ENCODE measurements at regions not wholly inside any gene's neighbourhood (a gene's known extent, or its start where the extent isn't known, plus 50 kb on each side); places are given as distances from the start of the nearest gene placed in this dataset.

GRCh38 chr1:188270497-188270896, 1441.7 kb downstream of the PLA2G4A start:
- Histone ChIP-seq H3K79me2 (ENCODE audit: insufficient read depth, low read length) (no peaks in the 10 kb centered on the region), H4K20me1 (ENCODE audit: insufficient read depth, low read length) (no peaks in the 10 kb centered on the region), H3K4me1 (ENCODE audit: insufficient read depth, low read length) (no peaks in the 10 kb centered on the region), H3K4me3 (ENCODE audit: low read depth in 1 of 2, low read length in 2 of 2) (no peak overlapping the region), H3K9me3 (ENCODE audit: insufficient read depth, low read length, severe bottlenecking) (no peaks in the 10 kb centered on the region), H3K4me2 (ENCODE audit: insufficient read depth, low read length) (no peak overlapping the region), H2AFZ (ENCODE audit: low read depth, low read length) (no peak overlapping the region), H3K36me3 (ENCODE audit: insufficient read depth, low read length) (no peaks in the 10 kb centered on the region), H3K9ac (ENCODE audit: low read depth, low read length) (no peak overlapping the region), H3K27ac (ENCODE audit: low read length) (no peak overlapping the region), H3K27me3 (ENCODE audit: insufficient read depth, low read length, poor library complexity) (no peaks in the 10 kb centered on the region)
- ATAC-seq (ENCODE audit: insufficient read depth, low read depth) (no peak), DNase-seq (no peak)
- no peak for TF ChIP-seq EZH2 (IDR thresholded peaks at IDR 0.05; ENCODE audit: borderline replicate concordance, low read depth, low read length, severe bottlenecking)
- TF ChIP-seq CTCF (IDR thresholded peaks at IDR 0.05; ENCODE audit: borderline replicate concordance, extremely low read depth, low read length, poor library complexity, severe bottlenecking) = no peak

GRCh38 chr1:188277771-188278170, 1449.0 kb downstream of the PLA2G4A start:
- TF ChIP-seq EZH2 (IDR thresholded peaks at IDR 0.05; ENCODE audit: borderline replicate concordance, low read depth, low read length, severe bottlenecking) (no peak), CTCF (IDR thresholded peaks at IDR 0.05; ENCODE audit: borderline replicate concordance, extremely low read depth, low read length, poor library complexity, severe bottlenecking) (no peak)
- Histone ChIP-seq H3K27ac (ENCODE audit: low read length) (no peak overlapping the region), H3K79me2 (ENCODE audit: insufficient read depth, low read length) (no peaks in the 10 kb centered on the region), H3K36me3 (ENCODE audit: insufficient read depth, low read length) (no peaks in the 10 kb centered on the region), H3K9me3 (ENCODE audit: insufficient read depth, low read length, severe bottlenecking) (no peaks in the 10 kb centered on the region), H2AFZ (ENCODE audit: low read depth, low read length) (no peak overlapping the region), H3K27me3 (ENCODE audit: insufficient read depth, low read length, poor library complexity) (no peaks in the 10 kb centered on the region), H3K4me1 (ENCODE audit: insufficient read depth, low read length) (no peaks in the 10 kb centered on the region), H3K9ac (ENCODE audit: low read depth, low read length) (no peak overlapping the region), H3K4me2 (ENCODE audit: insufficient read depth, low read length) (no peak overlapping the region), H3K4me3 (ENCODE audit: low read depth in 1 of 2, low read length in 2 of 2) (no peak overlapping the region), H4K20me1 (ENCODE audit: insufficient read depth, low read length) (no peaks in the 10 kb centered on the region)
- DNase-seq = no peak
- ATAC-seq (ENCODE audit: insufficient read depth, low read depth) = no peak

- H2AFZ ChIP-seq (ENCODE audit: low read depth, low read length) = no peak overlapping the region
- no peaks in the 10 kb centered on the region for H3K4me1 ChIP-seq (ENCODE audit: insufficient read depth, low read length)
- no peak for ATAC-seq (ENCODE audit: insufficient read depth, low read depth)
- no peak overlapping the region for H3K27ac ChIP-seq (ENCODE audit: low read length)
- no peaks in the 10 kb centered on the region for H3K79me2 ChIP-seq (ENCODE audit: insufficient read depth, low read length)
- no peaks in the 10 kb centered on the region for H4K20me1 ChIP-seq (ENCODE audit: insufficient read depth, low read length)
- H3K27me3 ChIP-seq (ENCODE audit: insufficient read depth, low read length, poor library complexity) = no peaks in the 10 kb centered on the region
- H3K9ac ChIP-seq (ENCODE audit: low read depth, low read length) = no peak overlapping the region
- TF ChIP-seq EZH2 (IDR thresholded peaks at IDR 0.05; ENCODE audit: borderline replicate concordance, low read depth, low read length, severe bottlenecking) (no peak), CTCF (IDR thresholded peaks at IDR 0.05; ENCODE audit: borderline replicate concordance, extremely low read depth, low read length, poor library complexity, severe bottlenecking) (no peak)
- no peak for DNase-seq
- no peaks in the 10 kb centered on the region for H3K36me3 ChIP-seq (ENCODE audit: insufficient read depth, low read length)
- no peaks in the 10 kb centered on the region for H3K9me3 ChIP-seq (ENCODE audit: insufficient read depth, low read length, severe bottlenecking)
- no peak overlapping the region for H3K4me3 ChIP-seq (ENCODE audit: low read depth in 1 of 2, low read length in 2 of 2)
- H3K4me2 ChIP-seq (ENCODE audit: insufficient read depth, low read length) = no peak overlapping the region
These were observed 1453.2 kb downstream of the PLA2G4A start for GRCh38 chr1:188281921-188282320.

GRCh38 chr1:188295157-188295556, 1466.4 kb downstream of the PLA2G4A start:
- no peaks in the 10 kb centered on the region for H4K20me1 ChIP-seq (ENCODE audit: insufficient read depth, low read length)

More at GRCh38 chr1:188295157-188295556, 1466.4 kb downstream of the PLA2G4A start:
- H3K4me2 ChIP-seq (ENCODE audit: insufficient read depth, low read length) = no peak overlapping the region
- ATAC-seq (ENCODE audit: insufficient read depth, low read depth) = no peak
- no peak for DNase-seq
- no peak overlapping the region for H3K4me3 ChIP-seq (ENCODE audit: low read depth in 1 of 2, low read length in 2 of 2)
- no peak overlapping the region for H3K27ac ChIP-seq (ENCODE audit: low read length)
- no peaks in the 10 kb centered on the region for H3K27me3 ChIP-seq (ENCODE audit: insufficient read depth, low read length, poor library complexity)
- H3K4me1 ChIP-seq (ENCODE audit: insufficient read depth, low read length) = no peaks in the 10 kb centered on the region
- H3K9ac ChIP-seq (ENCODE audit: low read depth, low read length) = no peak overlapping the region
- H3K9me3 ChIP-seq (ENCODE audit: insufficient read depth, low read length, severe bottlenecking) = no peaks in the 10 kb centered on the region
- no peak for TF ChIP-seq CTCF (IDR thresholded peaks at IDR 0.05; ENCODE audit: borderline replicate concordance, extremely low read depth, low read length, poor library complexity, severe bottlenecking)
- no peak for TF ChIP-seq EZH2 (IDR thresholded peaks at IDR 0.05; ENCODE audit: borderline replicate concordance, low read depth, low read length, severe bottlenecking)
- no peak overlapping the region for H2AFZ ChIP-seq (ENCODE audit: low read depth, low read length)
- no peaks in the 10 kb centered on the region for H3K79me2 ChIP-seq (ENCODE audit: insufficient read depth, low read length)
- no peaks in the 10 kb centered on the region for H3K36me3 ChIP-seq (ENCODE audit: insufficient read depth, low read length)
